Common myeloid progenitor, CD34-positive (primary cell): ENCODE measurements at regions not wholly inside any gene's neighbourhood (a gene's known extent, or its start where the extent isn't known, plus 50 kb on each side); places are given as distances from the start of the nearest gene placed in this dataset.

Experiments used
- CTCF ChIA-PET: fragments of 350-600 bp; sonication (Branson Sonifier 250); formaldehyde crosslinking; loops from one replicate; lab custom pipeline; 2021; ENCODE audit warnings: antibody characterized with exemption; lab: Charles Lee
- POLR2A ChIA-PET: fragments of 350-600 bp; sonication (Branson Sonifier 250); formaldehyde crosslinking; loops from one replicate; lab custom pipeline; 2021; ENCODE audit warnings: antibody characterized with exemption; lab: Charles Lee
- DNase-seq, 3 donors: peaks; one replicate each; pipeline versions ENCODE4 v3.0.0 to v3.0.0-alpha.2; 2013
- H3K27ac ChIP-seq, 2 experiments: 1 replicate in 1 of 2; 2 replicates in 1 of 2; pipeline ENCODE4 v1.7.0; 2013; ENCODE audit warnings: inconsistent platforms in 2 of 2, low read length in 2 of 2, mild to moderate bottlenecking in 2 of 2, low read depth in 1 of 2, moderate library complexity in 1 of 2; ENCODE audit not compliant: severe bottlenecking in 2 of 2, insufficient read depth in 1 of 2, poor library complexity in 1 of 2
- H3K27me3 ChIP-seq, 5 experiments: replicated peaks in 2 of 5; 1 replicate in 3 of 5; 2 replicates in 2 of 5; pipeline versions ENCODE4 v1.6.1 to v1.7.0; 2013; ENCODE audit warnings: low read length in 4 of 5, mild to moderate bottlenecking in 2 of 5, moderate library complexity in 2 of 5, inconsistent platforms in 1 of 5; ENCODE audit not compliant: insufficient read depth in 5 of 5, control insufficient read depth in 4 of 5
- H3K36me3 ChIP-seq, 4 experiments: 1 replicate in 2 of 4; 2 replicates in 2 of 4; pipeline versions ENCODE4 v1.6.1 to v1.7.0; 2013; ENCODE audit warnings: low read length in 3 of 4, control low read depth in 1 of 4, mild to moderate bottlenecking in 1 of 4; ENCODE audit not compliant: control insufficient read depth in 4 of 4, insufficient read depth in 4 of 4
- H3K4me1 ChIP-seq, 4 experiments: 1 replicate in 3 of 4; 2 replicates in 1 of 4; pipeline versions ENCODE4 v1.6.1 to v1.7.1; 2013; ENCODE audit warnings: low read length in 3 of 4, mild to moderate bottlenecking in 3 of 4, control low read depth in 1 of 4, inconsistent platforms in 1 of 4, moderate library complexity in 1 of 4; ENCODE audit not compliant: control insufficient read depth in 4 of 4, insufficient read depth in 4 of 4; ENCODE audit errors: control extremely low read depth in 1 of 4
- H3K4me3 ChIP-seq, 7 experiments: 1 replicate in 4 of 7; 2 replicates in 3 of 7; pipeline versions ENCODE4 v1.5.1 to v1.7.0; 2013; ENCODE audit warnings: mild to moderate bottlenecking in 7 of 7, low read length in 6 of 7, moderate library complexity in 6 of 7, inconsistent platforms in 2 of 7, low read depth in 2 of 7, control low read depth in 1 of 7; ENCODE audit not compliant: insufficient read depth in 4 of 7, control insufficient read depth in 1 of 7; ENCODE audit errors: extremely low read depth in 1 of 7
- H3K9me3 ChIP-seq, 5 experiments: 1 replicate in 4 of 5; 2 replicates in 1 of 5; pipeline versions ENCODE4 v1.6.1 to v1.7.1; 2013; ENCODE audit warnings: low read length in 4 of 5, mild to moderate bottlenecking in 2 of 5, inconsistent platforms in 1 of 5, low read depth in 1 of 5, moderate library complexity in 1 of 5; ENCODE audit not compliant: control insufficient read depth in 4 of 5, insufficient read depth in 2 of 5; ENCODE audit errors: control extremely low read depth in 1 of 5
- WGBS: methylation state at CpG from one replicate; pipeline ENCODE4 v1.1.5; 2013; ENCODE audit not compliant: insufficient coverage; 5-methylcytosine and 5-hydroxymethylcytosine counted together

GRCh38 chr13:107139006-107139405 is 571.1 kb upstream of the ARGLU1 start:
- no peak for DNase-seq
- H3K27me3 ChIP-seq = no peaks in the 10 kb centered on the region
- no peaks in the 10 kb centered on the region for H3K36me3 ChIP-seq
- ChIA-PET POLR2A (interaction anchor here (0.7 kb wide), 1 partner anchor 93 kb away, joined by 3 read pairs; no protein-coding TSS in a partner anchor), CTCF (no interaction called here)
- peaks cover 0 to 1% (median 0%) of the 10 kb centered on the region in 5 experiments for H3K9me3 ChIP-seq
- H3K4me1 ChIP-seq = no peaks in the 10 kb centered on the region
- H3K4me3 ChIP-seq = no peak overlapping the region
- H3K27ac ChIP-seq = no peak overlapping the region
- 100% methylated on average over 1 of the region's 1 CpG for WGBS

GRCh38 chr13:107138486-107138885 is 570.5 kb upstream of the ARGLU1 start:
- Histone ChIP-seq H3K9me3 (peaks cover 0 to 1% (median 0%) of the 10 kb centered on the region in 5 experiments), H3K4me1 (no peaks in the 10 kb centered on the region), H3K36me3 (no peaks in the 10 kb centered on the region), H3K4me3 (no peak overlapping the region), H3K27me3 (no peaks in the 10 kb centered on the region), H3K27ac (no peak overlapping the region)
- ChIA-PET POLR2A (no interaction called here), CTCF (no interaction called here)
- 100% methylated on average over 1 of the region's 1 CpG for WGBS
- DNase-seq = no peak

- CTCF ChIA-PET = no interaction called here
- peaks cover 0 to 1% (median 0%) of the 10 kb centered on the region in 5 experiments for H3K9me3 ChIP-seq
- no peaks in the 10 kb centered on the region for H3K36me3 ChIP-seq
- no peak for DNase-seq
- 94% methylated on average over 3 of the region's 5 CpGs for WGBS
- H3K4me1 ChIP-seq = no peaks in the 10 kb centered on the region
- no peak overlapping the region for H3K4me3 ChIP-seq
- POLR2A ChIA-PET = no interaction called here
- H3K27ac ChIP-seq = no peak overlapping the region
- H3K27me3 ChIP-seq = no peaks in the 10 kb centered on the region
These were observed 566.0 kb upstream of the ARGLU1 start for GRCh38 chr13:107133950-107134349.

GRCh38 chr13:107130566-107130965 is 562.6 kb upstream of the ARGLU1 start:
- DNase-seq = no peak
- POLR2A ChIA-PET = no interaction called here
- 86% methylated on average over 1 of the region's 1 CpG for WGBS
- Histone ChIP-seq H3K36me3 (no peaks in the 10 kb centered on the region), H3K27me3 (no peaks in the 10 kb centered on the region), H3K27ac (no peak overlapping the region), H3K4me3 (no peak overlapping the region), H3K9me3 (peaks cover 0 to 3% (median 0%) of the 10 kb centered on the region in 5 experiments), H3K4me1 (no peaks in the 10 kb centered on the region)
- CTCF ChIA-PET = no interaction called here

- Histone ChIP-seq H3K36me3 (no peaks in the 10 kb centered on the region), H3K27ac (no peak overlapping the region), H3K4me1 (no peaks in the 10 kb centered on the region), H3K4me3 (no peak overlapping the region), H3K9me3 (peaks cover 0 to 3% (median 0%) of the 10 kb centered on the region in 5 experiments), H3K27me3 (no peaks in the 10 kb centered on the region)
- POLR2A ChIA-PET = no interaction called here
- WGBS = 100% methylated on average over 2 of the region's 5 CpGs
- DNase-seq = no peak
- CTCF ChIA-PET = interaction anchor here (1.4 kb wide), 1 partner anchor 11 kb away, joined by 3 read pairs; no protein-coding TSS in a partner anchor
These were observed 556.8 kb upstream of the ARGLU1 start for GRCh38 chr13:107124730-107125129.

GRCh38 chr13:107124129-107124718 is 556.3 kb upstream of the ARGLU1 start:
- Histone ChIP-seq H3K4me1 (no peaks in the 10 kb centered on the region), H3K9me3 (peaks cover 0 to 3% (median 0%) of the 10 kb centered on the region in 5 experiments), H3K4me3 (no peak overlapping the region), H3K27me3 (no peaks in the 10 kb centered on the region), H3K36me3 (no peaks in the 10 kb centered on the region), H3K27ac (no peak overlapping the region)
- peak; percentile 6 to 44 (median 30) for DNase-seq
- POLR2A ChIA-PET = no interaction called here
- WGBS = no CpG with 5 or more reads among the region's 2 CpGs
- CTCF ChIA-PET = interaction anchor here (1.4 kb wide), 1 partner anchor 10 kb away, joined by 3 read pairs; no protein-coding TSS in a partner anchor

- POLR2A ChIA-PET = no interaction called here
- 64% methylated on average over 1 of the region's 1 CpG for WGBS
- no peak for DNase-seq
These were observed 553.9 kb upstream of the ARGLU1 start for GRCh38 chr13:107121793-107122192.

More at GRCh38 chr13:107121793-107122192, 553.9 kb upstream of the ARGLU1 start:
- H3K4me1 ChIP-seq = no peaks in the 10 kb centered on the region
- H3K27ac ChIP-seq = no peak overlapping the region
- CTCF ChIA-PET = interaction anchor here (1.3 kb wide), 1 partner anchor 489 kb away, joined by 3 read pairs; no protein-coding TSS in a partner anchor
- no peaks in the 10 kb centered on the region for H3K9me3 ChIP-seq
- H3K27me3 ChIP-seq = no peaks in the 10 kb centered on the region
- no peak overlapping the region for H3K4me3 ChIP-seq
- no peaks in the 10 kb centered on the region for H3K36me3 ChIP-seq
